ENCODE measurements at regions not wholly inside any gene's neighbourhood (a gene's known extent, or its start where the extent isn't known, plus 50 kb on each side); places are given as distances from the start of the nearest gene placed in this dataset.

GRCh38 chr7:21134631-21135030 is 293.3 kb upstream of the SP4 start:
- H3K36me3 ChIP-seq (ENCODE audit: control insufficient read depth in 2 of 2, insufficient read depth in 1 of 2, low read length in 2 of 2), result no peaks in the 10 kb centered on the region
- no peaks in the 10 kb centered on the region; the same call in 1 of the 2 replicates for H3K9me3 ChIP-seq (ENCODE audit: control insufficient read depth, insufficient read depth, low read depth, low read length)
- no peak overlapping the region for H3K27ac ChIP-seq (ENCODE audit: extremely low read depth, low read depth, low read length)
- H3K4me3 ChIP-seq (ENCODE audit: low read depth, low read length), result no peak overlapping the region
- no peaks in the 10 kb centered on the region for H3K4me1 ChIP-seq (ENCODE audit: control insufficient read depth, insufficient read depth, low read length)
- CTCF ChIA-PET, result no interaction called here
- TF ChIP-seq ZNF843 (tag by site-specific recombination; IDR thresholded peaks at IDR 0.05) (no peak), ZNF416 (tag by site-specific recombination; IDR thresholded peaks at IDR 0.05) (no peak), ZBTB26 (tag by site-specific recombination; optimal IDR thresholded peaks at IDR 0.05) (no peak), ZNF174 (tag by site-specific recombination; IDR thresholded peaks at IDR 0.05) (no peak), ZNF311 (tag by site-specific recombination; IDR thresholded peaks at IDR 0.05; ENCODE audit: borderline replicate concordance) (no peak), ZNF221 (tag by site-specific recombination; IDR thresholded peaks at IDR 0.05; ENCODE audit: borderline replicate concordance) (no peak), EGR2 (tag by site-specific recombination; IDR thresholded peaks at IDR 0.05; ENCODE audit: low read depth) (no peak), SP2 (tag by site-specific recombination; IDR thresholded peaks at IDR 0.05) (no peak), ZBTB1 (tag by site-specific recombination; IDR thresholded peaks at IDR 0.05) (no peak)
- TF ChIP-seq, protein P1, sequence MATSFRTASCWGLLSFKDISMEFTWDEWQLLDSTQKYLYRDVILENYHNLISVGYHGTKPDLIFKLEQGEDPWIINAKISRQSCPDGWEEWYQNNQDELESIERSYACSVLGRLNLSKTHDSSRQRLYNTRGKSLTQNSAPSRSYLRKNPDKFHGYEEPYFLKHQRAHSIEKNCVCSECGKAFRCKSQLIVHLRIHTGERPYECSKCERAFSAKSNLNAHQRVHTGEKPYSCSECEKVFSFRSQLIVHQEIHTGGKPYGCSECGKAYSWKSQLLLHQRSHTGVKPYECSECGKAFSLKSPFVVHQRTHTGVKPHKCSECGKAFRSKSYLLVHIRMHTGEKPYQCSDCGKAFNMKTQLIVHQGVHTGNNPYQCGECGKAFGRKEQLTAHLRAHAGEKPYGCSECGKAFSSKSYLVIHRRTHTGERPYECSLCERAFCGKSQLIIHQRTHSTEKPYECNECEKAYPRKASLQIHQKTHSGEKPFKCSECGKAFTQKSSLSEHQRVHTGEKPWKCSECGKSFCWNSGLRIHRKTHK (tag by site-specific recombination; IDR thresholded peaks at IDR 0.05), result no peak
- TF ChIP-seq, protein P2, sequence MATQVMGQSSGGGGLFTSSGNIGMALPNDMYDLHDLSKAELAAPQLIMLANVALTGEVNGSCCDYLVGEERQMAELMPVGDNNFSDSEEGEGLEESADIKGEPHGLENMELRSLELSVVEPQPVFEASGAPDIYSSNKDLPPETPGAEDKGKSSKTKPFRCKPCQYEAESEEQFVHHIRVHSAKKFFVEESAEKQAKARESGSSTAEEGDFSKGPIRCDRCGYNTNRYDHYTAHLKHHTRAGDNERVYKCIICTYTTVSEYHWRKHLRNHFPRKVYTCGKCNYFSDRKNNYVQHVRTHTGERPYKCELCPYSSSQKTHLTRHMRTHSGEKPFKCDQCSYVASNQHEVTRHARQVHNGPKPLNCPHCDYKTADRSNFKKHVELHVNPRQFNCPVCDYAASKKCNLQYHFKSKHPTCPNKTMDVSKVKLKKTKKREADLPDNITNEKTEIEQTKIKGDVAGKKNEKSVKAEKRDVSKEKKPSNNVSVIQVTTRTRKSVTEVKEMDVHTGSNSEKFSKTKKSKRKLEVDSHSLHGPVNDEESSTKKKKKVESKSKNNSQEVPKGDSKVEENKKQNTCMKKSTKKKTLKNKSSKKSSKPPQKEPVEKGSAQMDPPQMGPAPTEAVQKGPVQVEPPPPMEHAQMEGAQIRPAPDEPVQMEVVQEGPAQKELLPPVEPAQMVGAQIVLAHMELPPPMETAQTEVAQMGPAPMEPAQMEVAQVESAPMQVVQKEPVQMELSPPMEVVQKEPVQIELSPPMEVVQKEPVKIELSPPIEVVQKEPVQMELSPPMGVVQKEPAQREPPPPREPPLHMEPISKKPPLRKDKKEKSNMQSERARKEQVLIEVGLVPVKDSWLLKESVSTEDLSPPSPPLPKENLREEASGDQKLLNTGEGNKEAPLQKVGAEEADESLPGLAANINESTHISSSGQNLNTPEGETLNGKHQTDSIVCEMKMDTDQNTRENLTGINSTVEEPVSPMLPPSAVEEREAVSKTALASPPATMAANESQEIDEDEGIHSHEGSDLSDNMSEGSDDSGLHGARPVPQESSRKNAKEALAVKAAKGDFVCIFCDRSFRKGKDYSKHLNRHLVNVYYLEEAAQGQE (tag by site-specific recombination; IDR thresholded peaks at IDR 0.05), result no peak
- TF ChIP-seq, protein P3, sequence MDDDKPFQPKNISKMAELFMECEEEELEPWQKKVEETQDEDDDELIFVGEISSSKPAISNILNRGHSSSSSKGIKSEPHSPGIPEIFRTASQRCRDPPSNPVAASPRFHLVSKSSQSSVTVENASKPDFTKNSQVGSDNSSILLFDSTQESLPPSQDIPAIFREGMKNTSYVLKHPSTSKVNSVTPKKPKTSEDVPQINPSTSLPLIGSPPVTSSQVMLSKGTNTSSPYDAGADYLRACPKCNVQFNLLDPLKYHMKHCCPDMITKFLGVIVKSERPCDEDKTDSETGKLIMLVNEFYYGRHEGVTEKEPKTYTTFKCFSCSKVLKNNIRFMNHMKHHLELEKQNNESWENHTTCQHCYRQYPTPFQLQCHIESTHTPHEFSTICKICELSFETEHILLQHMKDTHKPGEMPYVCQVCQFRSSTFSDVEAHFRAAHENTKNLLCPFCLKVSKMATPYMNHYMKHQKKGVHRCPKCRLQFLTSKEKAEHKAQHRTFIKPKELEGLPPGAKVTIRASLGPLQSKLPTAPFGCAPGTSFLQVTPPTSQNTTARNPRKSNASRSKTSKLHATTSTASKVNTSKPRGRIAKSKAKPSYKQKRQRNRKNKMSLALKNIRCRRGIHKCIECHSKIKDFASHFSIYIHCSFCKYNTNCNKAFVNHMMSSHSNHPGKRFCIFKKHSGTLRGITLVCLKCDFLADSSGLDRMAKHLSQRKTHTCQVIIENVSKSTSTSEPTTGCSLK (tag by site-specific recombination; IDR thresholded peaks at IDR 0.05), result no peak
- POLR2A ChIA-PET, result no interaction called here

DNA sequence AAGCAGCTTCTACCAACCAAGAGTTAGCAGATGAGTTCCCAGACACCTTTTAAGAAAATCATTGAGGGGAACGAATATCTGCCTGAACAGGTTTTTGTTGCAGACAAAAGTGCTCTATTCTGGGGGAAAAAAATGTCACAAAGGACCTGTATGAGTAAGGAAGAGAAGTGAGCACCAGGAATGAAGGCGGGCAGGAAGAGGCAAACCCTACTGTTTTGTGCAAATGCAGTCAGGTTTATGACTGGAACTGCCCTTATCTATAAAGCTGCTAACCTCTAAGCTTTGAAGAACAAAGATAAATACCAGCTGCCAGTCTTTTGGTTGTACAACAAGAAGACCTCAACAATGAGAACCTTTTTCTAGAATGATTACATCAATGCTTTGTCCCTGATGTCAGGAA is 292.4 kb upstream of the SP4 start:
- TF ChIP-seq, protein P4, sequence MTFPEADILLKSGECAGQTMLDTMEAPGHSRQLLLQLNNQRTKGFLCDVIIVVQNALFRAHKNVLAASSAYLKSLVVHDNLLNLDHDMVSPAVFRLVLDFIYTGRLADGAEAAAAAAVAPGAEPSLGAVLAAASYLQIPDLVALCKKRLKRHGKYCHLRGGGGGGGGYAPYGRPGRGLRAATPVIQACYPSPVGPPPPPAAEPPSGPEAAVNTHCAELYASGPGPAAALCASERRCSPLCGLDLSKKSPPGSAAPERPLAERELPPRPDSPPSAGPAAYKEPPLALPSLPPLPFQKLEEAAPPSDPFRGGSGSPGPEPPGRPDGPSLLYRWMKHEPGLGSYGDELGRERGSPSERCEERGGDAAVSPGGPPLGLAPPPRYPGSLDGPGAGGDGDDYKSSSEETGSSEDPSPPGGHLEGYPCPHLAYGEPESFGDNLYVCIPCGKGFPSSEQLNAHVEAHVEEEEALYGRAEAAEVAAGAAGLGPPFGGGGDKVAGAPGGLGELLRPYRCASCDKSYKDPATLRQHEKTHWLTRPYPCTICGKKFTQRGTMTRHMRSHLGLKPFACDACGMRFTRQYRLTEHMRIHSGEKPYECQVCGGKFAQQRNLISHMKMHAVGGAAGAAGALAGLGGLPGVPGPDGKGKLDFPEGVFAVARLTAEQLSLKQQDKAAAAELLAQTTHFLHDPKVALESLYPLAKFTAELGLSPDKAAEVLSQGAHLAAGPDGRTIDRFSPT (tag by site-specific recombination; IDR thresholded peaks at IDR 0.05), result no peak
- TF ChIP-seq MZF1 (tag by site-specific recombination; IDR thresholded peaks at IDR 0.05; ENCODE audit: borderline replicate concordance), result no peak
- TF ChIP-seq ZNF707 (tag by site-specific recombination; IDR thresholded peaks at IDR 0.05), result no peak
- TF ChIP-seq, protein P5, sequence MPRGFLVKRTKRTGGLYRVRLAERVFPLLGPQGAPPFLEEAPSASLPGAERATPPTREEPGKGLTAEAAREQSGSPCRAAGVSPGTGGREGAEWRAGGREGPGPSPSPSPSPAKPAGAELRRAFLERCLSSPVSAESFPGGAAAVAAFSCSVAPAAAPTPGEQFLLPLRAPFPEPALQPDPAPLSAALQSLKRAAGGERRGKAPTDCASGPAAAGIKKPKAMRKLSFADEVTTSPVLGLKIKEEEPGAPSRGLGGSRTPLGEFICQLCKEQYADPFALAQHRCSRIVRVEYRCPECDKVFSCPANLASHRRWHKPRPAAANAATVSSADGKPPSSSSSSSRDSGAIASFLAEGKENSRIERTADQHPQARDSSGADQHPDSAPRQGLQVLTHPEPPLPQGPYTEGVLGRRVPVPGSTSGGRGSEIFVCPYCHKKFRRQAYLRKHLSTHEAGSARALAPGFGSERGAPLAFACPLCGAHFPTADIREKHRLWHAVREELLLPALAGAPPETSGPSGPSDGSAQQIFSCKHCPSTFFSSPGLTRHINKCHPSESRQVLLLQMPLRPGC (tag by site-specific recombination; IDR thresholded peaks at IDR 0.05), result no peak
- TF ChIP-seq ZBTB7A (tag by site-specific recombination; IDR thresholded peaks at IDR 0.05; ENCODE audit: low read depth), result no peak
- no peak for TF ChIP-seq ZNF121 (tag by site-specific recombination; IDR thresholded peaks at IDR 0.05)
- no peak for TF ChIP-seq ZNF112 (tag by site-specific recombination; IDR thresholded peaks at IDR 0.05)
- no peak for TF ChIP-seq ZBTB17 (tag by site-specific recombination; IDR thresholded peaks at IDR 0.05)
- TF ChIP-seq ZNF639 (tag by site-specific recombination; IDR thresholded peaks at IDR 0.05), result no peak
- TF ChIP-seq ZNF843 (tag by site-specific recombination; IDR thresholded peaks at IDR 0.05), result no peak
- TF ChIP-seq ZNF214 (tag by site-specific recombination; IDR thresholded peaks at IDR 0.05; ENCODE audit: borderline replicate concordance), result no peak
- ChIA-PET CTCF (no interaction called here), POLR2A (no interaction called here)
- no peaks in the 10 kb centered on the region for H3K4me1 ChIP-seq (ENCODE audit: control insufficient read depth, insufficient read depth, low read length)
- no peak overlapping the region for H3K4me3 ChIP-seq (ENCODE audit: low read depth, low read length)
- H3K9me3 ChIP-seq (ENCODE audit: control insufficient read depth, insufficient read depth, low read depth, low read length), result no peaks in the 10 kb centered on the region; the same call in 1 of the 2 replicates
- no peak overlapping the region for H3K27ac ChIP-seq (ENCODE audit: extremely low read depth, low read depth, low read length)
- H3K36me3 ChIP-seq (ENCODE audit: control insufficient read depth in 2 of 2, insufficient read depth in 1 of 2, low read length in 2 of 2), result no peaks in the 10 kb centered on the region

All from HEK293 (cell line).